Dermis microvascular lymphatic vessel endothelial cell (primary cell): ENCODE measurements at regions not wholly inside any gene's neighbourhood (a gene's known extent, or its start where the extent isn't known, plus 50 kb on each side); places are given as distances from the start of the nearest gene placed in this dataset.
"Not testable (repeated sequence)": the region's sequence is repeated elsewhere in the genome, so short reads cannot be mapped to it uniquely, and the experiment has no call there.

Experiments used
- DNase-seq, 2 donors: peaks; one replicate each; pipeline versions ENCODE4 v3.0.0 to v3.0.0-alpha.2; 2010; ENCODE audit warnings: low read depth in 2 of 2

- DNase-seq, result no peak
Measured at GRCh38 chr2:47964277-47964676, 58.0 kb upstream of the FBXO11 start.

GRCh38 chr2:47964722-47965434 is 58.6 kb upstream of the FBXO11 start:
- DNase-seq, result no peak

GRCh38 chr2:47976728-47977127 is 70.4 kb upstream of the FBXO11 start:
- DNase-seq, result not testable (repeated sequence)

- DNase-seq, result no peak
Measured at GRCh38 chr2:47984041-47984440, 77.7 kb upstream of the FBXO11 start.

- no peak for DNase-seq
Measured at GRCh38 chr2:47990503-47990902, 84.2 kb upstream of the FBXO11 start.

GRCh38 chr2:47992671-47993070 is 86.4 kb upstream of the FBXO11 start:
- no peak for DNase-seq

- DNase-seq, result no peak
Measured at GRCh38 chr2:47996808-47997207, 90.5 kb upstream of the FBXO11 start.

- no peak for DNase-seq
Measured at GRCh38 chr2:47999512-47999911, 93.2 kb upstream of the FBXO11 start.

- DNase-seq, result no peak
Measured at GRCh38 chr2:48001498-48001897, 95.2 kb upstream of the FBXO11 start.

GRCh38 chr2:48006094-48006493 is 99.8 kb upstream of the FBXO11 start:
- no peak for DNase-seq

- no peak for DNase-seq
Measured at GRCh38 chr2:48007699-48008268, 101.5 kb upstream of the FBXO11 start.

GRCh38 chr2:48009256-48009655 is 103.0 kb upstream of the FBXO11 start:
- no peak for DNase-seq

- DNase-seq, result no peak
Measured at GRCh38 chr2:48015421-48015820, 109.1 kb upstream of the FBXO11 start.

- DNase-seq, result no peak
Measured at GRCh38 chr2:48016225-48017019, 110.1 kb upstream of the FBXO11 start.

GRCh38 chr2:48017136-48017535 is 110.8 kb upstream of the FBXO11 start:
- no peak for DNase-seq

GRCh38 chr2:48018480-48018879 is 112.2 kb upstream of the FBXO11 start:
- no peak for DNase-seq

- no peak for DNase-seq
Measured at GRCh38 chr2:48026865-48027264, 120.6 kb upstream of the FBXO11 start.

- no peak for DNase-seq
Measured at GRCh38 chr2:48032765-48033164, 126.5 kb upstream of the FBXO11 start.

GRCh38 chr2:48034295-48034694 is 128.0 kb upstream of the FBXO11 start:
- DNase-seq, result no peak

GRCh38 chr2:48036312-48036711 is 130.0 kb upstream of the FBXO11 start:
- no peak for DNase-seq

- DNase-seq, result no peak
Measured at GRCh38 chr2:48039209-48039990, 133.1 kb upstream of the FBXO11 start.

- no peak for DNase-seq
Measured at GRCh38 chr2:48043131-48043700, 136.9 kb upstream of the FBXO11 start.
